ENCODE measurements at regions not wholly inside any gene's neighbourhood (a gene's known extent, or its start where the extent isn't known, plus 50 kb on each side); places are given as distances from the start of the nearest gene placed in this dataset.

GRCh38 chr12:13896063-13896626 lies 85.3 kb downstream of the GRIN2B start:
- Histone ChIP-seq H3K27ac (ENCODE audit: low read depth, low read length, poor library complexity, severe bottlenecking) (no peak overlapping the region), H3K9me2 (ENCODE audit: insufficient read depth, low read length) (no peaks in the 10 kb centered on the region), H2AFZ (ENCODE audit: low read length) (no peak overlapping the region), H4K20me1 (ENCODE audit: insufficient read depth, low read length) (no peaks in the 10 kb centered on the region), H3K4me1 (ENCODE audit: insufficient read depth, low read length, poor library complexity, severe bottlenecking) (no peaks in the 10 kb centered on the region), H3K36me3 (ENCODE audit: insufficient read depth, low read length) (no peaks in the 10 kb centered on the region), H3K4me2 (ENCODE audit: low read length) (no peak overlapping the region), H3K4me3 (ENCODE audit: low read depth, low read length, poor library complexity, severe bottlenecking) (no peak overlapping the region), H3K79me2 (ENCODE audit: insufficient read depth, low read depth, low read length) (no peaks in the 10 kb centered on the region), H3K9me3 (ENCODE audit: low read length) (no peaks in the 10 kb centered on the region)
- intact Hi-C loops (cut with micrococcal nuclease; ENCODE audit: unreplicated experiment), result no loop called here
- BruUV-seq (replicated peaks), result no TSS peak
- CTCF ChIA-PET (ENCODE audit: unreplicated experiment), result no interaction called here
- POLR2A ChIA-PET, result interaction anchor here (0.6 to 0.7 kb wide), 2 partner anchors 13 to 326 kb away, joined by 3 to 4 read pairs; no protein-coding TSS in a partner anchor
- no peak for TF ChIP-seq EZH2phosphoT487 (IDR thresholded peaks at IDR 0.05; ENCODE audit: borderline replicate concordance, low read depth, low read length)
- no peak for TF ChIP-seq CTCF (conservative IDR thresholded peaks at IDR 0.05; ENCODE audit: low read length)
- no peak for DNase-seq (ENCODE audit: low spot score)

GRCh38 chr12:13891902-13892301 lies 89.5 kb downstream of the GRIN2B start:
- no TSS peak for BruUV-seq (replicated peaks)
- Histone ChIP-seq H3K4me2 (ENCODE audit: low read length) (no peak overlapping the region), H3K9me2 (ENCODE audit: insufficient read depth, low read length) (no peaks in the 10 kb centered on the region), H3K4me3 (ENCODE audit: low read depth, low read length, poor library complexity, severe bottlenecking) (no peak overlapping the region), H3K36me3 (ENCODE audit: insufficient read depth, low read length) (no peaks in the 10 kb centered on the region), H3K79me2 (ENCODE audit: insufficient read depth, low read depth, low read length) (no peaks in the 10 kb centered on the region), H4K20me1 (ENCODE audit: insufficient read depth, low read length) (no peaks in the 10 kb centered on the region), H3K27ac (ENCODE audit: low read depth, low read length, poor library complexity, severe bottlenecking) (no peak overlapping the region), H3K9me3 (ENCODE audit: low read length) (no peaks in the 10 kb centered on the region), H3K4me1 (ENCODE audit: insufficient read depth, low read length, poor library complexity, severe bottlenecking) (no peaks in the 10 kb centered on the region), H2AFZ (ENCODE audit: low read length) (no peak overlapping the region)
- TF ChIP-seq CTCF (conservative IDR thresholded peaks at IDR 0.05; ENCODE audit: low read length), result no peak
- no peak for TF ChIP-seq EZH2phosphoT487 (IDR thresholded peaks at IDR 0.05; ENCODE audit: borderline replicate concordance, low read depth, low read length)
- ChIA-PET POLR2A (no interaction called here), CTCF (ENCODE audit: unreplicated experiment) (no interaction called here)
- intact Hi-C loops (cut with micrococcal nuclease; ENCODE audit: unreplicated experiment), result no loop called here
- no peak for DNase-seq (ENCODE audit: low spot score)

GRCh38 chr12:13890943-13891342 lies 90.5 kb downstream of the GRIN2B start:
- POLR2A ChIA-PET, result no interaction called here

More at GRCh38 chr12:13890943-13891342, 90.5 kb downstream of the GRIN2B start:
- CTCF ChIA-PET (ENCODE audit: unreplicated experiment), result no interaction called here
- BruUV-seq (replicated peaks), result no TSS peak
- no peaks in the 10 kb centered on the region for H3K79me2 ChIP-seq (ENCODE audit: insufficient read depth, low read depth, low read length)
- H3K9me3 ChIP-seq (ENCODE audit: low read length), result no peaks in the 10 kb centered on the region
- no peaks in the 10 kb centered on the region for H3K4me1 ChIP-seq (ENCODE audit: insufficient read depth, low read length, poor library complexity, severe bottlenecking)
- no peak overlapping the region for H3K4me2 ChIP-seq (ENCODE audit: low read length)
- no peaks in the 10 kb centered on the region for H3K9me2 ChIP-seq (ENCODE audit: insufficient read depth, low read length)
- no peak overlapping the region for H2AFZ ChIP-seq (ENCODE audit: low read length)
- DNase-seq (ENCODE audit: low spot score), result no peak
- no peaks in the 10 kb centered on the region for H3K36me3 ChIP-seq (ENCODE audit: insufficient read depth, low read length)
- TF ChIP-seq EZH2phosphoT487 (IDR thresholded peaks at IDR 0.05; ENCODE audit: borderline replicate concordance, low read depth, low read length) (no peak), CTCF (conservative IDR thresholded peaks at IDR 0.05; ENCODE audit: low read length) (no peak)
- H4K20me1 ChIP-seq (ENCODE audit: insufficient read depth, low read length), result no peaks in the 10 kb centered on the region
- no peak overlapping the region for H3K4me3 ChIP-seq (ENCODE audit: low read depth, low read length, poor library complexity, severe bottlenecking)
- intact Hi-C loops (cut with micrococcal nuclease; ENCODE audit: unreplicated experiment), result no loop called here
- H3K27ac ChIP-seq (ENCODE audit: low read depth, low read length, poor library complexity, severe bottlenecking), result no peak overlapping the region
